GM11168 (cell line): ENCODE measurements at regions not wholly inside any gene's neighbourhood (a gene's known extent, or its start where the extent isn't known, plus 50 kb on each side); places are given as distances from the start of the nearest gene placed in this dataset.
"Not testable (repeated sequence)": the region's sequence is repeated elsewhere in the genome, so short reads cannot be mapped to it uniquely, and the experiment has no call there.

Experiments used
- in situ Hi-C: fragments of 300-500 bp; cut with MboI; formaldehyde crosslinking; loops from one replicate; pipeline ENCODE4 v1.12.0; 2022; ENCODE audit warnings: low sequenced_read_pairs; ENCODE audit not compliant: unreplicated experiment

DNA sequence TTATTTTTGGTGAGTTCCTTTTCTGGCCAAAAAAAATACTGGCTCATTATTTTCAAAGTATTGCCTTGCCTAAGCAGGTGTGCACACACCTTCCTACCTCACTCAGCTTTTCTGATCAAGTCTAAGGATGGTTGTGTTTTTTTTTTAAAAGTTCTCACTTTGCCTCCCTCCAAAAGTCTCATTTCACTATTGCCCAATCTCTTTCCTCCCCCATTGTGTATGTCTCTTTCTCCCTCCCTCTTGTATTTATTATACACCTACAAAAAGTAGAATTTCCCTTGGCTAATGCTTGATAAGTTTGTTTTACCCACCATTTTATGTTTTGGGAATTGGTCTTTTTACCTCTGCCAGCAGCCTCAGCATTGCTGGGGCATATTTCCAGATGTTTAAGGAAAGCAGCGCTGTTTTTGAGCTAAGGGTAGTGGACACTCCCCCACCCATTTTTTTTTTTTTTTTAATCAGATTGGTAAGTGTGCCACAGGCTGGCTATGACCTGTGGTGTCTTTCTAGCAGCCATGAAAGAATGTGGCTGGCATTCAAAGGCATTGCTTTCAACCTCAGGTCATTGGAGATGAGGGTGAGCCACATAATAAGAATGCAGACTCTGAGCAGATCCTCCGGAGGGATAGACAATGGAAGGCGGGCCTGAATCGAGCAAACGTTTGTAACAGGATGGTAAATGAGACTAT is 668.6 kb downstream of the UTRN start:
- in situ Hi-C loops, result no loop called here

DNA sequence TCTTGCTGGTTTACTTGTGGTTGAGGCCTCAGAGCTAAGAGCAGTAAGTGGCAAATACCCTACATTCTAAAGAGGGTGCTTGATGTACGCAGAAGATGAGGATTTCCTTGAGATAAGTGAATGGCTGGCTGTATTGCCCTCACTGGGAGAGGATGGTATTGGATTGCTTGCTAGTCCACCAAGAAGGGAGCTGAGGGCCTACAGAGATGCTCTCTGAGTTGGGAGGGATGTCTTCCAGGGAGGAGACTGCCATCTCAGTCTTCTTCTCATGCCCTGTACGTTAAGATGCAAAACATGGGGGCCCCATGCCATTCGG is 669.1 kb downstream of the UTRN start:
- in situ Hi-C loops, result no loop called here

- in situ Hi-C loops, result no loop called here
Observed at GRCh38 chr6:144955392-144955791, 670.3 kb downstream of the UTRN start.

GRCh38 chr6:144955859-144956258 is 670.7 kb downstream of the UTRN start:
- in situ Hi-C loops, result no loop called here

DNA sequence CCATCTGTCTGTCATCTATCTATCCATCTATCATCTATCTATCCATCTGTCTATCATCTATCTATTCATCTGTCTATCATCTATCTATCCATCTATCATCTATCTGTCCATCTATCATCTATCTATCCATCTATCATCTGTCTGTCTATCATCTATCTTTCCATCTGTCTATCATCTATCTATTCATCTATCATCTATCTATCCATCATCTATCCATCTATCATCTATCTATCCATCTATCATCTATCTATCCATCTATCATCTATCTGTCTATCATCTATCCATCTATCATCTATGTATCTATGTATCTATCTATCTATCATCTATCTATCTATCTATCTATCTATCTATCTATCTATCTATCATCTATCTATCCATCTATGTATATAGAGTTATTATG is 671.6 kb downstream of the UTRN start:
- in situ Hi-C loops, result not testable (repeated sequence)

GRCh38 chr6:144957236-144957937 is 672.3 kb downstream of the UTRN start:
- in situ Hi-C loops, result no loop called here

DNA sequence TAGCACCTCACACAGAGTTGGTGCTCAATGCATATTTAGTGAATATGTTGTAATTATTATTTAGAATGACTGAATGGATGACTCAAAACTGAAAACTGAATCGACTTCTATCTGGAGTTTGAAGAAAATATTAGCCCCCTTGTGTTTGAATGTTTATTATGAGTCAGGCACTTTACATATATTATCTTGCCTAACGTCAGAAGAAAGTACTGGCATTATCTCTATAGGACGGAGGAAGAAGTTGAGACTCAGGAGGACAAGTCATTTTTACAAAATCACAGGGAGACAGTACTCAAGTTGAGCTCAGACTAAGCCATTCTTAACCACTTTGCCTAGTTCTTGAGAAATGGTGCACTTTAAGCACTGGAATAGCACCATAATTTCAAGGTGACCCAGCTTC is 684.0 kb downstream of the UTRN start:
- in situ Hi-C loops, result no loop called here

DNA sequence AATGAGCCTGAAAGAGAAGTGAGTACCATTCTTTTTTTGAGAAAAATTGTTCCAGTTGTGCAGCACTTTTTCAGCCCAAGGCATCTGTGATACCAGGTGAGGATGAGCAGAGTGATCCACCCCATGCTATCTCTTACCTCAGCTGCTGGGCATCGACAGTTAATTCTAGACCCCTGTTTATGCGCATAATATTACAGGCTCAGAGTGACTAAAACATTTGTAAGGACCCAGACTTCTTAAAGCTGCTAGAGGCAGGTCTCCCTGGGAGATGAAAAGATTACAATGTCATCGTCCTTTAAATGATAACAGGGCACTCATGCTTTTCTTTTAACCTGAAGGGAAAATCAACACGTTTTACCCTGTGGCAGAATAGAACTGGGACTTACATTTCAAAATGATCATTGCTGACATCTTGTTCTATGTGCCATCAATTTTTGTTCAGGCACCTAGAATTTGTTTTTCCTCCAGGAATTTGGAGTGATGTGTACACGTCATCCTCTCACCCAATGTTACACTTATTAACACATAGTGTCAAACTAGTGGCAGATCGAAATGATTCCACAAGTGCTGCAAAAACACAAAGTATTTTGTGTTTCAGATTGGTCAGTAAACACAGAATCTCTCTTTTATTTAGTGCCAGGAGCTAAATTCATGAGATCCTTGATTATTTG is 684.6 kb downstream of the UTRN start:
- in situ Hi-C loops, result no loop called here

DNA sequence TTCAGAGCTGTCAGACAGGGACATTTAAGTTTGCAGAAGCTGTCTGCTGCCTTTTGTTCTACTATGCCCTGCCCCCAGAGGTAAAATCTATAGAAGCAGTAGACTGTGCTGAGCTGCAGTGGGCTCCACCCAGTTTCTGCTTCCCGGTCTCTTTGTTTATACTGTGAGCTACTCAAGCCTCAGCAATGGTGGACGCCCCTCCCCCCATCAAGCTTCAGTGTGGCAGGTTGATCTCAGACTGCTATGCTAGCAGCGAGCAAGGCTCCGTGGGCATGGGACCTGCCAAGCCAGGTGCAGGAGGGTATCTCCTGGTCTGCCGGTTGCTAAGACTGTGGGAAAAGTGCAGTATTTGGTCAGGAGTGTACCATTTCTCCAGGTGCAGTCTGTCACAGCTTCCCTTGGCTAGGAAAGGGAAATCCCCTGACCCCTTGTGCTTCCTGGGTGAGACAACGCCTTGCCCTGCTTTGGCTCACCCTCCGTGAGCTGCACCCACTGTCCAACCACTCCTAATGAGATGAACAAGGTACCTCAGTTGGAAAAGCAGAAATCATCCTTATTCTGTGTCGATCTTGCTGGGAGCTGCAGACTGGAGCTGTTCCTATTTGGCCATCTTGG is 692.2 kb downstream of the UTRN start:
- in situ Hi-C loops, result not testable (repeated sequence)

GRCh38 chr6:144978208-144978607 is 693.1 kb downstream of the UTRN start:
- in situ Hi-C loops, result no loop called here

DNA sequence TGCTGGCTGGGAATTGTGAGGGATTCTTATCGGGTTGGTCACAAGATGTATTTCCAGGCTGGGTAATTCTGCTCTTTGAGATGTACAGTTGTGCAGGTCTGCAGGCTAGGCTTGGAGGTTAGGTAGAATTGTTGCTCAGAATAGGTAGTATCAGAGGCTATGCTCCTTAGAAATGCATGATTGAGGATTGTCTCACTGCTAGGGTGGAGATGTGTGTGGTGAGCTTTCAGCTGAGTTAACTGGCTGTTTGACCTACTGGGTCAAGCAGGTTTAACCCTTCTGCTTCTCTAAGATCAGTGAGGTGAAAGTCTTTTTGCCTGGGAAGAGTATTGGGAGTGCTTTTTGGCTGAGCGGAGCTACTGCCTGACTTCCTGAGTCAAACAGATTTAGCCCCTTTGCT is 701.1 kb downstream of the UTRN start:
- in situ Hi-C loops, result no loop called here

GRCh38 chr6:144989319-144990107 is 704.4 kb downstream of the UTRN start:
- in situ Hi-C loops, result no loop called here

DNA sequence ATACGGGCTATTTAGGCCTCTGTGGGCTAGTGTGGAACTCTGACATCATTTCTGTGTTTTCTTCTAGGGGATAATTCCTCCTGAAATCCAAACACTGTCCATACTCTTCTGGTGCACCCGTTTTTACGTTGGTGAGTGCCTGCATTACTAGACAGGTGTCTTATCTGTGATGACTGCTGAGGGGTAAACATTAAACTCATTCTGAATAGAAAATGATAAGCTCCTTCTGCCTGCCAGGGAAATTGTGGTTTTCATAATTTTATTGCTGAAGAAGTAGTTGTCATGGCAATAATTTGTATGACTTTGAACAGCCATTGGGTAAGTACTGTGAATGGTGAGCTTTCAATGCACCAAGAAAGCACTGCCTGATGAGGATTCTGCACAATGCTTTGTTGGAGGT is 705.6 kb downstream of the UTRN start:
- in situ Hi-C loops, result no loop called here

DNA sequence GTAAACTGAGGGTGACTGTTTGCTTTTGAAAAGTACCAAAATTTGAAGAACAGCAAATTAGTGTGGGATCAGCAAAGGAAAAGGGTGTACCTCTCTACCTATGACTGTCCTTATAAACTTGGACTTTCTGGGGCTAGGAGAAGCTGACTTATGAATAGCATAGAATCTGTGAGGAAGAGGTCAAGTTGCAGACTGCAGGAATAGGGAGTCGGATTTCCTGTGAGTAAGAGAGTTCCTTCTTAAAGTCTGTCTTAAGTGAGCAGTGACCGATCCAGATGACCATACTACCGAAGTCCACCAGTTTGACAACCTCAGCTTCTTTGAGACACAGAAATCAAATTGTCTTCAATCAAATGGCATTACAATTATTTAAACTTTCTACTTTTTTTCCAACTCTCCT is 708.7 kb downstream of the UTRN start:
- in situ Hi-C loops, result no loop called here

- in situ Hi-C loops, result no loop called here
Observed at GRCh38 chr6:144997996-144998395, 712.9 kb downstream of the UTRN start.

DNA sequence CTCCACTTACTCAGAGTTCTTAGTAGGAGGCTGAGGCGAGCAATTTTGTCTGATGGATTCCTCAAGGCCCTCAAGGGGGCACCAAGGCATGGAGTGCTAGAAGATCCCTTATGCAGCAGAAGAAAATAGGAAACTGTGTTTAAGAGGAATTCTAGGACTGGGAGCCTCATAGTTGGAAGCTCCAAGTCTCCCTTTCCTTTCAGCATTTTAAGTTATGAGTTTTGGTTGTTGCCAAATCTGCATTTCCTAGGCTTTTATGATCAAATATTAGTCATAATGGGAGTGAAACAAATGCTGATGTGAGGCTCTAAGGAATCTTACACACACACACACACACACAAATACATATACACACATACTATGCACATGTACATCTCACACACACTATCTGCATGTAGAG is 714.0 kb downstream of the UTRN start:
- in situ Hi-C loops, result no loop called here

- in situ Hi-C loops, result no loop called here
Observed at GRCh38 chr6:145003145-145003544, 718.0 kb downstream of the UTRN start.

DNA sequence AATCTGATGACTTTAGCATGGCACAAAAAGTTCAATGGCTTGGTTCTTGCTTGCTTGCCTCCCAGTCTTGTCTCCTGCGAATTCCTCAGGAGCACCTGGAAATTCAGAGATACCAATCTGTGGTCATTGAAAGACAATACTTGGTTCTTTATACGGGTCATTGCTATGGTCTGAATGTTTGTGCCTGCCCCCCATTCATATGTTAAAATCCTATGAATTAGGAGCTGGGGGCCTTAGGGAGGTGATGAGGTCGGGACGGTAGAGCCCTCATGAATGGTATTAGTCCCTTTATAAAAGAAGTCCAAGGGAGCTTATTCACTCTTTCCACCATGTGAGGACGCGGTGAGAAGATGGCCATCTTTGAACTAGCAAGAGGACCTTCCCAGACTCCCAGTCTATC is 721.8 kb downstream of the UTRN start:
- in situ Hi-C loops, result no loop called here

- in situ Hi-C loops, result no loop called here
Observed at GRCh38 chr6:145008715-145009114, 723.6 kb downstream of the UTRN start.

DNA sequence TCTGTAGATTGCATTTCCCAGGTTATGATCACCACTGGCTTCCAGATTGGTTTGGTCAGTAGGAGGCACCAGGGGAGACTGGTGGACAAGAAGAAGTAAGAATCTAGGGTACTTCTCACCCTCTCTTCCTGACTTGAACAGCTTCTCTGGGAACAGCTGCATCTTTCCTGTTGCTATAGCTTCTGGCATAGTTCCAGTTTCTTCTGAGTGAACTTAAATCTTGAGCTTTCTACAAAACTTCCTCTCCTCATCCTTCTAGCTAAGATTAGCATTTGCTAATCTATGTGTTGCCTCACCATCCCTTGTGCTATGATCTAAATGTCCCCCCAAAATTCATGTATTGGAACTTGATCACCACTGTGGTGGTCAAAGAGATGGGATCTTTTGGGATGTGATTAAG is 724.6 kb downstream of the UTRN start:
- in situ Hi-C loops, result no loop called here
